ENCODE measurements at regions not wholly inside any gene's neighbourhood (a gene's known extent, or its start where the extent isn't known, plus 50 kb on each side); places are given as distances from the start of the nearest gene placed in this dataset.

- TF ChIP-seq POLR2A (IDR thresholded peaks at IDR 0.05) (no peak), CTCF (IDR thresholded peaks at IDR 0.05) (no peak)
These were observed 370.7 kb downstream of the PPP1R3A start for GRCh38 chr7:113548137-113548536.
